Astrocyte (in vitro differentiated cells and primary cell): ENCODE measurements at regions not wholly inside any gene's neighbourhood (a gene's known extent, or its start where the extent isn't known, plus 50 kb on each side); places are given as distances from the start of the nearest gene placed in this dataset.
A peak's percentile ranks its signal among the peaks of the same experiment; 100 is the strongest.

Experiments
- DNase-seq: peaks from one replicate; pipeline ENCODE4 v3.0.0-alpha.2; 2010; ENCODE audit warnings: low read depth
- FAIRE-seq: peaks from 2 replicates; lab custom pipeline; 2011; peaks lifted over from hg19 to GRCh38; lab: Jason Lieb, UNC
- H2AFZ ChIP-seq: 2 replicates; pipeline ENCODE4 v1.6.0; 2012; ENCODE audit warnings: low read depth, low read length, inconsistent platforms
- H3K27ac ChIP-seq: 2 replicates; pipeline ENCODE4 v1.5.1; 2011; ENCODE audit warnings: low read depth, low read length, inconsistent platforms
- H3K27me3 ChIP-seq: 2 replicates; pipeline ENCODE4 v1.6.0; 2011; ENCODE audit warnings: low read length, inconsistent platforms; ENCODE audit not compliant: insufficient read depth
- H3K36me3 ChIP-seq: 2 replicates; pipeline ENCODE4 v1.5.1; 2011; ENCODE audit warnings: low read length, inconsistent platforms; ENCODE audit not compliant: insufficient read depth
- H3K4me1 ChIP-seq: 2 replicates; pipeline ENCODE4 v1.5.1; 2011; ENCODE audit warnings: low read length, inconsistent platforms; ENCODE audit not compliant: insufficient read depth
- H3K4me2 ChIP-seq: 2 replicates; pipeline ENCODE4 v1.6.0; 2012; ENCODE audit warnings: low read length, inconsistent platforms
- H3K4me3 ChIP-seq: 2 replicates; pipeline ENCODE4 v1.5.1; 2011; ENCODE audit warnings: low read depth, mild to moderate bottlenecking, low read length, inconsistent platforms; ENCODE audit not compliant: insufficient read depth
- H3K79me2 ChIP-seq: 2 replicates; pipeline ENCODE4 v1.6.0; 2012; ENCODE audit warnings: mild to moderate bottlenecking, low read length, inconsistent platforms; ENCODE audit not compliant: insufficient read depth
- H3K9ac ChIP-seq: 2 replicates; pipeline ENCODE4 v1.6.0; 2012; ENCODE audit warnings: mild to moderate bottlenecking, low read length, inconsistent platforms
- H3K9me3 ChIP-seq: 2 replicates; pipeline ENCODE4 v1.5.1; 2012; ENCODE audit warnings: low read depth, mild to moderate bottlenecking, low read length, inconsistent platforms; ENCODE audit not compliant: insufficient read depth
- H4K20me1 ChIP-seq: 2 replicates; pipeline ENCODE4 v1.6.0; 2012; ENCODE audit warnings: low read length, inconsistent platforms; ENCODE audit not compliant: insufficient read depth
- H3K27ac Mint-ChIP-seq: one replicate; pipeline ENCODE4 v1.8.0; 2021; ENCODE audit warnings: mild to moderate bottlenecking, mixed read lengths; ENCODE audit not compliant: unreplicated experiment
- H3K27me3 Mint-ChIP-seq: one replicate; pipeline ENCODE4 v1.8.0; 2021; ENCODE audit warnings: low read depth, mixed read lengths; ENCODE audit not compliant: unreplicated experiment
- H3K36me3 Mint-ChIP-seq: one replicate; pipeline ENCODE4 v1.8.0; 2021; ENCODE audit warnings: low read depth, mixed read lengths; ENCODE audit not compliant: unreplicated experiment
- H3K4me1 Mint-ChIP-seq: one replicate; pipeline ENCODE4 v1.8.0; 2021; ENCODE audit warnings: low read depth, mixed read lengths; ENCODE audit not compliant: unreplicated experiment
- H3K4me3 Mint-ChIP-seq: one replicate; pipeline ENCODE4 v1.8.0; 2021; ENCODE audit warnings: mild to moderate bottlenecking, moderate library complexity, mixed read lengths; ENCODE audit not compliant: unreplicated experiment
- H3K9me3 Mint-ChIP-seq: one replicate; pipeline ENCODE4 v1.8.0; 2021; ENCODE audit warnings: mild to moderate bottlenecking, mixed read lengths; ENCODE audit not compliant: unreplicated experiment
- EZH2 ChIP-seq: IDR thresholded peaks from 2 replicates; pipeline ENCODE4 v1.6.1; 2012; ENCODE audit warnings: mild to moderate bottlenecking, low read length, inconsistent platforms; ENCODE audit not compliant: insufficient read depth
- TF ChIP-seq, protein P1 (sequence below): IDR thresholded peaks from 2 replicates; pipeline ENCODE4 v1.5.1; 2011; ENCODE audit warnings: low read depth, mild to moderate bottlenecking, inconsistent platforms, low read length, moderate library complexity; ENCODE audit not compliant: insufficient read depth

DNA sequence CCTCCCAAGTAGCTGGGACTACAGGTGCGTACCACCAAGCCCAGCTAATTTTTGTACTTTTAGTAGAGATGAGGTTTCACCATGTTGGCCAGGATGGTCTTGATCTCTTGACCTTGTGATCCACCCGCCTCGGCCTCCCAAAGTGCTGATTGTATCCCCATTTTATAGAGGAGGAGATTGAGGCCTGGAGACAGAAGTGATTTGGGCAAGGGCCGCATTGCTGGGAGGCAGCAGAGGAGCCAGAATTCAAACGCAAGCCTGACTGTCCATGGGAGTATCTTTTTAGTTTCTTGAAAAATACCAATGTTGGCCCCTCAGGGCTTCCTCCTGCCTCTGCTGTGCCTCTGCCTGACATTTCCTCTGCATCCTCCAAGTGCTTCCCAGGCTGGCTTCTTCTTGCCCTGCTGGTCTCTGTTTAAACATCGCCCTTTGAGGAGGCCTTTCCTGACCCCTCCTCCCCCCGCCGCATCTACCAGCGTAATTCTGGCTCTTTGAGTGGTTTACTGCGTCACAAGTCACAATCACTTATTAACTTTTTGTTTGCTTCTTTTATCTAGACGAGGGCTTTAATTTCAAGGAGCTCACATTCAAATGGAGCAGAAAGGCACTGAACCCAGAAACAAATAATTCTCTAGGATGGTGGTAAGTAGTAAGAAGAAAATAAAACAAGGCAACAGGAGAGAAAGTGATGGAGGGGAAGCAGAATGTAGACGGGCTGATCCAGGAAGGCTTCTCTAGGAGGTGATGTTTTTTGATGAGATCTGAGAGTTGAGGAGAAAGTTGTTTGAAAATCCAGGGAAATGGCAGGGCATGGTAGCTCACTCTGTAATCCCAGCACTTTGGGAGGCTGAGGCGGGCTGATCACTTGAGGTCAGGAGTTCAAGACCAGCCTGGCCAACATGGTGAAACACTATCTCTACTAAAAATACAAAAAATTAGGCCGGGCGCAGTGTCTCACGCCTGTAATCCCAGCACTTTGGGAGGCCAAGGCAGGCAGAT lies 91.0 kb upstream of the MED13L start:
- no peak for FAIRE-seq
- Histone ChIP-seq H3K4me1 (peaks cover 12% of the 10 kb centered on the region), H3K9ac (no peak overlapping the region), H3K27ac (no peak overlapping the region), H3K27me3 (no peaks in the 10 kb centered on the region), H3K9me3 (peaks cover 3% of the 10 kb centered on the region), H3K4me3 (no peak overlapping the region), H2AFZ (no peak overlapping the region), H3K4me2 (no peak overlapping the region), H3K79me2 (no peaks in the 10 kb centered on the region), H3K36me3 (no peaks in the 10 kb centered on the region), H4K20me1 (no peaks in the 10 kb centered on the region)
- Mint-ChIP-seq H3K9me3 (peaks cover 7% of the 10 kb centered on the region), H3K36me3 (no peaks in the 10 kb centered on the region), H3K4me1 (peaks cover 12% of the 10 kb centered on the region), H3K4me3 (no peak overlapping the region), H3K27ac (peak overlapping the region; percentile 43), H3K27me3 (no peaks in the 10 kb centered on the region)
- TF ChIP-seq EZH2: no peak
- TF ChIP-seq, protein P1, sequence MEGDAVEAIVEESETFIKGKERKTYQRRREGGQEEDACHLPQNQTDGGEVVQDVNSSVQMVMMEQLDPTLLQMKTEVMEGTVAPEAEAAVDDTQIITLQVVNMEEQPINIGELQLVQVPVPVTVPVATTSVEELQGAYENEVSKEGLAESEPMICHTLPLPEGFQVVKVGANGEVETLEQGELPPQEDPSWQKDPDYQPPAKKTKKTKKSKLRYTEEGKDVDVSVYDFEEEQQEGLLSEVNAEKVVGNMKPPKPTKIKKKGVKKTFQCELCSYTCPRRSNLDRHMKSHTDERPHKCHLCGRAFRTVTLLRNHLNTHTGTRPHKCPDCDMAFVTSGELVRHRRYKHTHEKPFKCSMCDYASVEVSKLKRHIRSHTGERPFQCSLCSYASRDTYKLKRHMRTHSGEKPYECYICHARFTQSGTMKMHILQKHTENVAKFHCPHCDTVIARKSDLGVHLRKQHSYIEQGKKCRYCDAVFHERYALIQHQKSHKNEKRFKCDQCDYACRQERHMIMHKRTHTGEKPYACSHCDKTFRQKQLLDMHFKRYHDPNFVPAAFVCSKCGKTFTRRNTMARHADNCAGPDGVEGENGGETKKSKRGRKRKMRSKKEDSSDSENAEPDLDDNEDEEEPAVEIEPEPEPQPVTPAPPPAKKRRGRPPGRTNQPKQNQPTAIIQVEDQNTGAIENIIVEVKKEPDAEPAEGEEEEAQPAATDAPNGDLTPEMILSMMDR: no peak
- DNase-seq: no peak

DNA sequence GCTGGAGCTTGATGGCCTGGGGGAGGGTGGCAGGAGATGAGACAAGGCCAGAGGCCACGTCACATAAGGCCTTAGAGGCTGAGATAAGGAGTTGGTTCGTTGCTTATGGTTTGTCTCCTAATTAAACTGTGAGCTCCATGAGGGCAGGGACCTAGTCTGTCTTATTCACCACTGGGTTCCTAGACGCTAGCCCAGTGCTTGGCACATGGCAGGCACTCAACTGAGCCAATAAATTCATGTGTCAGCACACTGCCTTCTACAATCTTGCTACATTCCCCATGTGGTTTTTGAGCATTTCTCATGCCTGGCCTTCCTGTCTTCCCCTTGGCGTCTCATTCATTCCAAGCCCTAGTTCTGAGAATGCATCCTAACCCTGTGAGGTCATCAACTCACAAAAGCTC lies 92.5 kb upstream of the MED13L start:
- Mint-ChIP-seq H3K4me3 (peak overlapping the region; percentile 45), H3K27me3 (no peaks in the 10 kb centered on the region), H3K9me3 (peaks cover 7% of the 10 kb centered on the region), H3K27ac (peak overlapping the region; percentile 89), H3K36me3 (no peaks in the 10 kb centered on the region), H3K4me1 (peaks cover 12% of the 10 kb centered on the region)
- H3K9me3 ChIP-seq: peaks cover 3% of the 10 kb centered on the region
- H3K4me3 ChIP-seq: no peak overlapping the region
- no peaks in the 10 kb centered on the region for H4K20me1 ChIP-seq
- no peaks in the 10 kb centered on the region for H3K79me2 ChIP-seq
- DNase-seq: peak; percentile 92
- no peak overlapping the region for H2AFZ ChIP-seq
- TF ChIP-seq, protein P1: no peak
- TF ChIP-seq EZH2: no peak
- no peak overlapping the region for H3K27ac ChIP-seq
- no peak overlapping the region for H3K9ac ChIP-seq
- peaks cover 15% of the 10 kb centered on the region for H3K4me1 ChIP-seq
- H3K4me2 ChIP-seq: no peak overlapping the region
- no peaks in the 10 kb centered on the region for H3K27me3 ChIP-seq
- H3K36me3 ChIP-seq: no peaks in the 10 kb centered on the region
- no peak for FAIRE-seq
